Panc1 (cell line): ENCODE measurements at regions not wholly inside any gene's neighbourhood (a gene's known extent, or its start where the extent isn't known, plus 50 kb on each side); places are given as distances from the start of the nearest gene placed in this dataset.

Experiments
- CTCF ChIP-seq: fragments of 450-650 bp; IDR thresholded peaks from 2 replicates; pipeline ENCODE4 v1.5.1; 2017; ENCODE audit warnings: mild to moderate bottlenecking
- POLR2AphosphoS5 ChIP-seq: IDR thresholded peaks from 2 replicates; pipeline ENCODE4 v1.6.1; 2012; ENCODE audit warnings: mild to moderate bottlenecking, low read depth, low read length, moderate library complexity
- REST ChIP-seq, 2 experiments: IDR thresholded peaks; 2 replicates each; pipeline ENCODE4 v1.6.1; 2011 to 2012; ENCODE audit warnings: low read depth in 2 of 2, control low read depth in 1 of 2, low read length in 1 of 2, mild to moderate bottlenecking in 1 of 2, moderate library complexity in 1 of 2; ENCODE audit not compliant: insufficient read depth in 1 of 2
- SIN3A ChIP-seq: IDR thresholded peaks from 2 replicates; pipeline ENCODE4 v1.6.1; 2012; ENCODE audit warnings: low read depth, mild to moderate bottlenecking, low read length, moderate library complexity, borderline replicate concordance; ENCODE audit not compliant: insufficient read depth
- TCF7L2 ChIP-seq: IDR thresholded peaks from 2 replicates; pipeline ENCODE4 v1.6.1; 2011; ENCODE audit warnings: mild to moderate bottlenecking, low read depth, low read length, inconsistent platforms

- TF ChIP-seq SIN3A (no peak), CTCF (no peak), REST (IDR thresholded peaks at IDR 0.05; ENCODE audit: insufficient read depth in 1 of 2, low read depth in 2 of 2, low read length in 1 of 2) (no peak), POLR2AphosphoS5 (no peak), TCF7L2 (no peak)
Observed at GRCh38 chr15:97072545-97072944, 742.0 kb downstream of the NR2F2 start.
